Hepatocyte (in vitro differentiated cells): ENCODE measurements at regions not wholly inside any gene's neighbourhood (a gene's known extent, or its start where the extent isn't known, plus 50 kb on each side); places are given as distances from the start of the nearest gene placed in this dataset.

ENCODE experiments used
- DNase-seq: peaks from one replicate; pipeline ENCODE4 v3.0.0-alpha.2; 2016; ENCODE audit warnings: low spot score
- H2AFZ ChIP-seq: fragments of 200-600 bp; sonication (generic); 2 replicates; pipeline ENCODE4 v1.6.0; 2016; ENCODE audit warnings: antibody characterized with exemption, mild to moderate bottlenecking
- H3K27ac ChIP-seq: fragments of 200-600 bp; sonication (generic); 2 replicates; pipeline ENCODE4 v1.5.1; 2016; ENCODE audit warnings: mild to moderate bottlenecking
- H3K27me3 ChIP-seq: fragments of 200-600 bp; sonication (generic); 2 replicates; pipeline ENCODE4 v1.6.1; 2016
- H3K36me3 ChIP-seq: fragments of 200-600 bp; sonication (generic); replicated peaks from 2 replicates; pipeline ENCODE4 v1.5.1; 2016; ENCODE audit warnings: low read depth; ENCODE audit not compliant: insufficient read depth
- H3K4me1 ChIP-seq: fragments of 200-600 bp; sonication (generic); 2 replicates; pipeline ENCODE4 v1.5.1; 2016; ENCODE audit warnings: mild to moderate bottlenecking, moderate library complexity; ENCODE audit not compliant: insufficient read depth
- H3K4me2 ChIP-seq: fragments of 200-600 bp; sonication (generic); 2 replicates; pipeline ENCODE4 v1.6.0; 2016
- H3K4me3 ChIP-seq: fragments of 200-600 bp; sonication (generic); 2 replicates; pipeline ENCODE4 v1.5.1; 2016; ENCODE audit warnings: mild to moderate bottlenecking
- H3K79me2 ChIP-seq: fragments of 200-600 bp; sonication (generic); 2 replicates; pipeline ENCODE4 v1.6.0; 2017; ENCODE audit warnings: mild to moderate bottlenecking
- H3K9me2 ChIP-seq: fragments of 200-600 bp; sonication (generic); replicated peaks from 2 replicates; pipeline ENCODE4 v1.6.0; 2017; ENCODE audit warnings: mild to moderate bottlenecking; ENCODE audit not compliant: insufficient read depth
- H3K9me3 ChIP-seq: fragments of 200-600 bp; sonication (generic); 2 replicates; pipeline ENCODE4 v1.5.1; 2016; ENCODE audit warnings: low read depth, mild to moderate bottlenecking
- H4K20me1 ChIP-seq: fragments of 200-600 bp; sonication (generic); 2 replicates; pipeline ENCODE4 v1.6.0; 2016; ENCODE audit warnings: mild to moderate bottlenecking; ENCODE audit not compliant: insufficient read depth, poor library complexity, severe bottlenecking
- CTCF ChIP-seq: fragments of 200-600 bp; sonication (generic); IDR thresholded peaks from 2 replicates; pipeline ENCODE4 v1.5.1; 2016; ENCODE audit warnings: antibody characterized with exemption, mild to moderate bottlenecking; ENCODE audit not compliant: poor library complexity
- EZH2 ChIP-seq: fragments of 200-600 bp; sonication (generic); IDR thresholded peaks from 2 replicates; pipeline ENCODE4 v1.6.1; 2016; ENCODE audit warnings: antibody characterized with exemption, mild to moderate bottlenecking, borderline replicate concordance
- EZH2phosphoT487 ChIP-seq: fragments of 200-600 bp; sonication (generic); IDR thresholded peaks from one replicate; pipeline ENCODE4 v1.6.1; 2018; ENCODE audit warnings: antibody characterized with exemption, mild to moderate bottlenecking, low read depth, moderate library complexity; ENCODE audit not compliant: unreplicated experiment, severe bottlenecking
- WGBS: methylation state at CpG from one replicate; pipeline ENCODE4 v1.1.6; 2016; ENCODE audit warnings: low lambda C conversion rate; ENCODE audit errors: missing lambda C conversion rate; 5-methylcytosine and 5-hydroxymethylcytosine counted together

- Histone ChIP-seq H3K4me1 (no peaks in the 10 kb centered on the region), H3K36me3 (no peaks in the 10 kb centered on the region), H3K4me2 (no peak overlapping the region), H3K79me2 (no peaks in the 10 kb centered on the region), H2AFZ (no peak overlapping the region), H3K4me3 (no peak overlapping the region), H4K20me1 (no peaks in the 10 kb centered on the region), H3K27ac (no peak overlapping the region), H3K9me2 (no peaks in the 10 kb centered on the region), H3K27me3 (no peaks in the 10 kb centered on the region), H3K9me3 (no peaks in the 10 kb centered on the region)
- DNase-seq: no peak
- TF ChIP-seq CTCF (no peak), EZH2phosphoT487 (no peak), EZH2 (no peak)
- 79% methylated on average over 1 of the region's 1 CpG for WGBS
Measured at GRCh38 chr7:109091042-109091441, 521.4 kb downstream of the DNAJB9 start.

DNA sequence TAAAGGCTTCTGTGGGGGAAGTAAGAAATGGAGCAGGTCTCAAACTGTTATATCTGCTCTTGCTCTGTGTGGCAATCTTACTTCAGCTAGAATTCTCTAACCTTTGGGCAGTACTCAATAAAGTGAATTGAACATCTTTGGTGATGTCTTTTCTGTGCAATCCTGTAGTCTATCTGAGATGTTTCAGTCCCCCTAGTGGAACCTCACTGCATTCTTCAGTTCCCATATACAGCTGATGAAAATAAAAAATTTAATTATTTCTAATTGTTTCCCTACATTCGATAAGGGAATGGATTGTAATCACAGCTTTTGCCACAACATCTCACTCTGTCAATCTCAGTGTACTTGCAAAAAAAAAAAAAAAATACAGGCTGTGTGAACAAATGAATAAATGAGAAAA is 522.6 kb downstream of the DNAJB9 start:
- DNase-seq: no peak
- Histone ChIP-seq H3K4me2 (no peak overlapping the region), H3K9me3 (no peaks in the 10 kb centered on the region), H2AFZ (no peak overlapping the region), H3K27ac (no peak overlapping the region), H3K4me3 (no peak overlapping the region), H3K4me1 (no peaks in the 10 kb centered on the region), H3K36me3 (no peaks in the 10 kb centered on the region), H3K79me2 (no peaks in the 10 kb centered on the region), H3K9me2 (no peaks in the 10 kb centered on the region), H4K20me1 (no peaks in the 10 kb centered on the region), H3K27me3 (no peaks in the 10 kb centered on the region)
- WGBS: 95% methylated on average over 1 of the region's 1 CpG
- no peak for TF ChIP-seq EZH2phosphoT487
- peak; percentile 28 for TF ChIP-seq CTCF
- TF ChIP-seq EZH2: no peak

GRCh38 chr7:109101332-109101731 is 531.7 kb downstream of the DNAJB9 start:
- Histone ChIP-seq H4K20me1 (no peaks in the 10 kb centered on the region), H3K4me2 (no peak overlapping the region), H3K4me1 (no peaks in the 10 kb centered on the region), H3K9me2 (no peaks in the 10 kb centered on the region), H3K9me3 (no peaks in the 10 kb centered on the region), H3K79me2 (no peaks in the 10 kb centered on the region), H3K27ac (no peak overlapping the region), H3K4me3 (no peak overlapping the region), H3K36me3 (no peaks in the 10 kb centered on the region), H2AFZ (no peak overlapping the region), H3K27me3 (no peaks in the 10 kb centered on the region)
- WGBS: 95% methylated on average over 1 of the region's 1 CpG
- TF ChIP-seq EZH2phosphoT487 (no peak), CTCF (no peak)
- DNase-seq: no peak

DNA sequence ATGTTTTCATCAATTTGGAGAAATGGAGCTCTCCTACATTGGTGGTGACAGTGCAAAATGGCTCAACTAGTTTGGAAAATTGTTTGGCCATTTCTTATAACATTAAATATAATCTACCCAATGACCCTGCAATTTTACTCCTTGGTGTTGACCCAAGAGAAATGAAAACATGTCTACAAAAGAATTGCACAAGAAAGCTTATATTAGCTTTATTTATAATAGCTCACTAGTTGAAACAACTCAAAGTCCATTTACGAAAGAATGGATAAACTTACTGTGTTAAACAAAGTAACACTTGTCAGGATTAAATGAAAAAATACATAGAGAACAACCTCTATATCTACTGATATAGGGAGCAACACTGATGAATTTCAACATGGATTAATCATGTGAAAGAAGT is 539.9 kb downstream of the DNAJB9 start:
- TF ChIP-seq EZH2 (no peak), EZH2phosphoT487 (no peak), CTCF (no peak)
- no peak for DNase-seq
- H3K4me3 ChIP-seq: no peak overlapping the region
- no peaks in the 10 kb centered on the region for H4K20me1 ChIP-seq
- H3K4me1 ChIP-seq: no peaks in the 10 kb centered on the region
- H3K9me3 ChIP-seq: no peaks in the 10 kb centered on the region
- no peaks in the 10 kb centered on the region for H3K36me3 ChIP-seq
- no peak overlapping the region for H3K4me2 ChIP-seq
- no peaks in the 10 kb centered on the region for H3K27me3 ChIP-seq
- WGBS: 63% methylated on average over 1 of the region's 1 CpG
- no peaks in the 10 kb centered on the region for H3K79me2 ChIP-seq
- no peaks in the 10 kb centered on the region for H3K9me2 ChIP-seq
- H3K27ac ChIP-seq: no peak overlapping the region
- no peak overlapping the region for H2AFZ ChIP-seq
